ENCODE measurements at regions not wholly inside any gene's neighbourhood (a gene's known extent, or its start where the extent isn't known, plus 50 kb on each side); places are given as distances from the start of the nearest gene placed in this dataset.

DNA sequence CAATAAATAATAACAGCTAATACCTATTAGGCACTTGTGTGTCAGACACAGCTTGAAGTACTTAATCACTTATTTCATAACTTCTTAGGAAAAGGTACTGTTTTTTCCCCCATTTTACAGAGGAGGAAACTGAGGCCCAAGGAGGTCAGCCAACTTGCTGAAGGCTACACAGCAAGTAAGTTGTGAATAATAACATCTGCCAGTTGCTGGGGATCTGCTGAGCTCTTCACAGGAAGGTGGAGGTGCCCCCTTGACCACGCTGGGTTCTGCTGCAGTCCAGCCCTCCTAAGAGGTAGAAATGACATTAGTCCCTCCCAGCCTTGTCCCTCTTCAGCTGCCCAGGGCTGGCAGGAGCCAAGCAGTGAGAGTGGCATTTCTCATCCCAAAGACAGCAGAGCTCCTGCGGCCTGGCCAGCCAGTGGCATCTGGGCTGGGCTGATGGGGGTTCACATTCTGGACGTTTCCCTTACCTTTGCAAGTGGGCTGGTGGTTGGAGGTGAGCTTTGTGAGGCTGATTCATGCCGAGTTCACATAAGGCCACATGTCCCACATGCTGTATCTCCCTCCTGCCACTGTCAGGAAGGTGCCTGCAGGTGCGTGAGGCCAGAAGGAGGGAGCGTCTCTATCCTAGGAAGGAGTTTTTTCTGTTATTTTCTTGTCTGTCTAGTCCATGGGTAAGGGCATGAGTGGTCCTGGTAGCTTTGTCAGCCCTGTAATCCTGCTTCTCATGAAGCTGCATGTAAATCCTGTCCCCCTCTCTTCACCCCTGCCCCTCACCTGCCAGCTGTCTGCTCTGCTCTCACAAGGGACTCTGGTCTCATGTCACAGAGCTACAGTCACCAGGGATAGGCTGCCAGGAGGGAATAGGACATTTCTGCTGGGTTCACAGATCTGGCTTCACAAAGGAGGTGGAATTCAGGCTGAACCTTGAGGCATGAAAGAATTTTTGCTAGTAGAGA, 171.7 kb downstream of the MACROH2A1 start:
- no peak for DNase-seq (ENCODE audit: low spot score in 2 of 2)
- Histone ChIP-seq H3K36me3 (no peaks in the 10 kb centered on the region), H3K4me1 (peaks cover 0 to 11% (median 3%) of the 10 kb centered on the region in 4 donors), H3K4me3 (no peak overlapping the region), H3K9me3 (peaks cover 0 to 10% (median 0%) of the 10 kb centered on the region in 4 donors), H3K27me3 (no peaks in the 10 kb centered on the region), H3K27ac (no peak overlapping the region)
- 72 to 82% methylated on average over 6 of the region's 6 CpGs for WGBS, 2 donors
- TF ChIP-seq, protein P1, sequence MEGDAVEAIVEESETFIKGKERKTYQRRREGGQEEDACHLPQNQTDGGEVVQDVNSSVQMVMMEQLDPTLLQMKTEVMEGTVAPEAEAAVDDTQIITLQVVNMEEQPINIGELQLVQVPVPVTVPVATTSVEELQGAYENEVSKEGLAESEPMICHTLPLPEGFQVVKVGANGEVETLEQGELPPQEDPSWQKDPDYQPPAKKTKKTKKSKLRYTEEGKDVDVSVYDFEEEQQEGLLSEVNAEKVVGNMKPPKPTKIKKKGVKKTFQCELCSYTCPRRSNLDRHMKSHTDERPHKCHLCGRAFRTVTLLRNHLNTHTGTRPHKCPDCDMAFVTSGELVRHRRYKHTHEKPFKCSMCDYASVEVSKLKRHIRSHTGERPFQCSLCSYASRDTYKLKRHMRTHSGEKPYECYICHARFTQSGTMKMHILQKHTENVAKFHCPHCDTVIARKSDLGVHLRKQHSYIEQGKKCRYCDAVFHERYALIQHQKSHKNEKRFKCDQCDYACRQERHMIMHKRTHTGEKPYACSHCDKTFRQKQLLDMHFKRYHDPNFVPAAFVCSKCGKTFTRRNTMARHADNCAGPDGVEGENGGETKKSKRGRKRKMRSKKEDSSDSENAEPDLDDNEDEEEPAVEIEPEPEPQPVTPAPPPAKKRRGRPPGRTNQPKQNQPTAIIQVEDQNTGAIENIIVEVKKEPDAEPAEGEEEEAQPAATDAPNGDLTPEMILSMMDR (IDR thresholded peaks at IDR 0.05), result no peak
- no peak for TF ChIP-seq POLR2A (IDR thresholded peaks at IDR 0.05)
- TF ChIP-seq EP300 (IDR thresholded peaks at IDR 0.05), result no peak

DNA sequence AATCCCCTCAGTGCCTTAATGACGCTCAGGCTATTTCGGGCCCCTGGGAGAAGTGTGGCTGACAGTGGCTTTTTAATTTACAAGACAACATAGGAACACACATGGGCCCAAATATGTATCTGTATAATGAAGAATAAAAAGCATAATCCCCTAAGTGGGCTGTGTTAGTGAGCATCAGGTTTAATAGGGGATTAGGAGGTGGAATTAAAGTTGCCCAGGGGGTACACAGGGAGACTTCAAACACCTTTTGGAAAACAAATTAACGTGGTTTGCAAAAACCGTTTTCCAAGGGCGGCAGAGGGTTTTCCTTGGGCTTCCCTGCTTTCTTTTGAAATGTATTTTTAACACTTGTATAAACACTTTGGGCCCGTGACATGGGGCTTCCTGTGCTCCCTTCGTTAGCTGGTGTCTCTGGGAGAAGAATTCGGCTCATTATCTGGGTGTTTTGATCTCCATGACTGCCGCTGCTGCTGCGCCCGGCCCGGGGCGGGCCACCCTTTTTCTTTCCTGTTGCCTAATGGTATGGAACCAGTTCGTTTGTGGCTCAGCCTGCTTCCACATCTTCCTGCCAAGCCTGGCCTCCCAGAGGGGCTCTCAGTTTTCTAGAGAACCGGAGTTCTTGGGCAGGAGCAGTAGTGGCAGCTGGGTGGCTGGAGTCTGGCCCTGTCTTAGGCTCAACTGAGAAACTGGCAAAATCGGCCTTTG, 173.0 kb downstream of the MACROH2A1 start:
- Histone ChIP-seq H3K36me3 (no peaks in the 10 kb centered on the region), H3K27me3 (no peaks in the 10 kb centered on the region), H3K27ac (no peak overlapping the region), H3K4me1 (peaks cover 0 to 11% (median 3%) of the 10 kb centered on the region in 4 donors), H3K9me3 (peaks cover 0 to 10% (median 0%) of the 10 kb centered on the region in 4 donors), H3K4me3 (no peak overlapping the region)
- TF ChIP-seq, protein P1 (IDR thresholded peaks at IDR 0.05), result no peak
- TF ChIP-seq POLR2A (IDR thresholded peaks at IDR 0.05) (no peak), EP300 (IDR thresholded peaks at IDR 0.05) (no peak)
- DNase-seq (ENCODE audit: low spot score in 2 of 2), result no peak
- WGBS, 2 donors, result 46 to 50% methylated on average over 16 of the region's 16 CpGs

DNA sequence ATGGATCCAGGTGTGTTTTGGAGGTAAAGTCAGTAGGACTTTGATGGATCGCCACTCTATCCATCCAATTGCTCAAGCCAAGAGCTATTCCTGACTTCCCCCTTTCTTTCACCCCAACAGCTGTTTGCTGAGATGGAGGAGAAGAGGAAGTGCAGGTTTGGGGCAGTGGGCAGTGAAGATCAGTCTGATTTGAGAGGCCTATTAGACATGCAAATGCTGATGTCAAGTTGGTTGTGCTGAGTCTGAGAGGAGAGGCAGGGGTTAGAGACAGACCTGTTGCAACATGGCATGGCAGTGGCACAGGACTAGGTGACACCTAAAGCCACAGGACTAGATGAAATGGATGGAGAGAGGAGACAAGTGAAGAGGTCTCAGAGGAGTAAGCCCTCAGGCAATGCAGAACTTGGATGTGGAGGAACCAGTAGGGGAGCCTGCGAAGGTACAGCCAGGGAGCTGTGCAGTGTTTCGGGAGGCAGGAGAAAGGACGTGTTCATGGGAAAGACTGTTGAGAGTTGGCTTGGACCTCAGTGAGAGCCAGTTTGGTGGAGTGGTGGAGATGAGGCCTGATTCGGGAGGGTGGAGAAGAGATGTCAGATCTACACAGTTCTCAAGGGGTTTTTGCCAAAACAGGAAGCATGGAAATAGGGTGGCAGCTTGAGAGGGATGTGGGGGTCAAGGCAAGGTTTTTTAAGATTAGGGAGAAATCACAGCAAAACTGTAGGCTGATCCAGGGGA, 175.0 kb downstream of the MACROH2A1 start:
- DNase-seq (ENCODE audit: low spot score in 2 of 2), result no peak
- Histone ChIP-seq H3K4me1 (no peaks in the 10 kb centered on the region), H3K4me3 (no peak overlapping the region), H3K9me3 (peaks cover 0 to 5% (median 0%) of the 10 kb centered on the region in 4 donors), H3K27ac (no peak overlapping the region), H3K36me3 (no peaks in the 10 kb centered on the region), H3K27me3 (no peaks in the 10 kb centered on the region)
- WGBS, 2 donors, result 68 to 84% methylated on average over 5 of the region's 5 CpGs
- TF ChIP-seq POLR2A (IDR thresholded peaks at IDR 0.05), result no peak
- TF ChIP-seq, protein P1 (IDR thresholded peaks at IDR 0.05), result no peak
- no peak for TF ChIP-seq EP300 (IDR thresholded peaks at IDR 0.05)

DNA sequence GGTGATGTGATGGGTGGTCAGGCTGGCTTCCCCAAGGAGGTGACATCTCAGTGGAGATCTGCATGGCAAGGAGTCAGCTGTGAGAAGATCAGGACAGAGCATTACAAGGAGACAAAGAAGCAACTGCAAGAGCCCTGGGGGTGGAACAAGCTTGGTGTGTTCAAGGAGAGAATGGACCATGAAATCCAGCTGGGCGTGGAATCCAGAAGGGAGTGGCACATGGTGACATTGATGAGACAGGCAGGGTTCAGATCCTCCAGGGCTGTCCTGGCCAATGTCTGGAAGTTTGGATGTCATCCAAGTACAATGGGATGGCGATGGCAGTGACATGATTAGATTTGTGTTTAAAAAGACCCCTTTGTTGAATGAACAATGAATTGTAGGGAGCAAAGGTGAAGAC, 175.6 kb downstream of the MACROH2A1 start:
- H3K36me3 ChIP-seq, result no peaks in the 10 kb centered on the region
- no peaks in the 10 kb centered on the region for H3K27me3 ChIP-seq
- H3K4me1 ChIP-seq, result no peaks in the 10 kb centered on the region
- TF ChIP-seq EP300 (IDR thresholded peaks at IDR 0.05), result no peak
- WGBS, 2 donors, result 64 to 80% methylated on average over 2 of the region's 2 CpGs
- H3K27ac ChIP-seq, result no peak overlapping the region
- peaks cover 0 to 4% (median 0%) of the 10 kb centered on the region in 4 donors for H3K9me3 ChIP-seq
- no peak for DNase-seq (ENCODE audit: low spot score in 2 of 2)
- no peak overlapping the region for H3K4me3 ChIP-seq

DNA sequence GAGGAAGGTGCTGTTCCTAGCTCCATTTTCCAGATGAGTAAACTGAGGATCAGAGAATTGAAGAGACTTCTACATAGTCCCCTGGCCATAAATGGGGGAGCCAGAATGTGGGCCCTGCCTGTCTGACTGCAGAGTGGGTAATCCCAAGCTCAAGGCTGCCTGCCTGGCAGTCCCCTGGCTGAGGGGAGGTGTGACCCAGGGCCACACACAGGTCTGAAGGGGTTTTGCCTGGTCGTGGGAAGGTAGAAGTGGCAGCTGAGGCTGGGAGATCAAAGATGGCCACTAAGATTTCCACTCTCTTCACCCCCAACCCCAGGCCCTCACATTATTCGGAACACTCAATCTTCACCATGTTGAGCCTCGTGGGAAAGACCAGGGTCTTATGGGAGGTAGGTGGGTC, 176.3 kb downstream of the MACROH2A1 start:
- 86 to 89% methylated on average over 3 of the region's 3 CpGs for WGBS, 2 donors
- no peak for DNase-seq (ENCODE audit: low spot score in 2 of 2)
- Histone ChIP-seq H3K36me3 (no peaks in the 10 kb centered on the region), H3K4me1 (no peaks in the 10 kb centered on the region), H3K27me3 (no peaks in the 10 kb centered on the region), H3K9me3 (no peaks in the 10 kb centered on the region), H3K27ac (no peak overlapping the region), H3K4me3 (no peak overlapping the region)
- TF ChIP-seq POLR2A (IDR thresholded peaks at IDR 0.05), result no peak
